HuH-7.5 (cell line): ENCODE measurements at regions not wholly inside any gene's neighbourhood (a gene's known extent, or its start where the extent isn't known, plus 50 kb on each side); places are given as distances from the start of the nearest gene placed in this dataset.

Experiments
- DNase-seq: peaks from one replicate; pipeline ENCODE4 v3.0.0; 2011; ENCODE audit warnings: low spot score

DNA sequence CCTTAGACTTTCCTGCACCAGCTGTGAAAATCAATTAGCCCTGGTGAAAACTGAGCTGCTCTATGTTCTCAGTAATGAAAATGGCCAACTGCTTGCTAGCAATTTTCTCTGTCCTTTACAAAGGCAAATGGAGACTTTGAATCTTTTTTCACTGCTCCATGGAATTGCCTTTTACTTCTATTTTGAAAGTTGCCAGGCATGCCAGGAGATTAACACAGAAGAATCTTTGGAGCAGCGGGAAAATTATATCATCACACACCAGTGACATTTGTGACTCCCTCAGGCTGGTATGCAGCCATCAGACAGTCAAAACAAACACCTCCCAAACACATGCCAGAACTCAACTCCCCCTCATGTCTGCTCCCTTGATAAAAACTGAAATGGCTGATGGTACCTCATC lies 872.0 kb upstream of the FLRT2 start:
- DNase-seq, result no peak

DNA sequence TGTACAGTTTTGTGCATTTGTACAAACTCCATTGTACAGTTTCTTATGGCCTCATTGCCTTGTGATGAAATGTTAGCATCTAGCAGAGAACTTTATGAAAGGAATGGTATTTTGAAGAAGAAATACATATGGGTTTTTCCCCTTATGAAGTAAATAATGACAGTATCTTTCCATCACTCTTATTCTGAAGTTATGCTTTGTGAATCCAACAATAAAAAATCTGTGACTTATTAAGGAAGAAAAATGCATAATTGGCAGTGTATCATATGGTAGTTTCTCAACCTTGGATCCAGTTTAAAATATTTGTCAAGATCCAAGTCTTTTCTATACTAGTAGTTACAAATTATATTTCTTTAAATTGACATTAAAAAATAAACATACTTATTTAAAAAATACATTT lies 859.1 kb upstream of the FLRT2 start:
- DNase-seq, result no peak

DNA sequence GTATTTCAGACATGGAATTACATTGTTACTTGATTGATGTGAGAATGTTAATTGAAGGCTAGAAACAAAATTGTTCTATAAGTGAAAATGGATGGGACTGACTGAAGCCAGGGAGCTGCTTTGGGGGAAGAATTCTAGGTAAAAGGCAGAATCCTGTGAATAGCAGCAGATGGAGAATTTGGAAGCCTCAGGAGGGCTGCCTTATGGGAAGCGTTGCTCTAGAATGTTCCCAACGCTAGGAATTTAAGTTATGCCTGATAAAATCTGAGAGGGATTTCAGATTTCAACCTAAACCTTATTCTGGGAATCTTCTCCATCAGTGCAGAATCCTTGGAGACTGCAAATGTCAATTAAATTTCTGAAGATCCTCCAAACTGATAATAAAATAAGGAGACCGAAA lies 858.2 kb upstream of the FLRT2 start:
- no peak for DNase-seq

DNA sequence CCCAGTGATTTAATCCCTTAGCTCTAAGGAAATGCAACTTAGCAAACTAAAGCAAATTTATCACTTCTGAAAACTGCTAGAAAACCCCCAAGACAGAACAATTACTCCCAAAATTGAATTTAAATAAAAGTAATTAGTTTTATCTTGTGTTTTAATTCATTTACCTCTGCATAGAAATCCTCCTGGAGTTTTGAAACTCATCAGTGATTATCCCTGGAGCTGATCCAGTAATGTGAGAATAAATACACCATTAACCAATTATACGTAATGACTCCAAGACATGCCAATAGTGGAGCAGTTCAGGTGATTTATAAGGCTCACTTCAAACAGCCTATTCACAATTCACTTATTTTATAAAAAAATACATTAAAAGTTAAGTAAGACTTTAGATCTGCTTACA lies 855.3 kb upstream of the FLRT2 start:
- no peak for DNase-seq

DNA sequence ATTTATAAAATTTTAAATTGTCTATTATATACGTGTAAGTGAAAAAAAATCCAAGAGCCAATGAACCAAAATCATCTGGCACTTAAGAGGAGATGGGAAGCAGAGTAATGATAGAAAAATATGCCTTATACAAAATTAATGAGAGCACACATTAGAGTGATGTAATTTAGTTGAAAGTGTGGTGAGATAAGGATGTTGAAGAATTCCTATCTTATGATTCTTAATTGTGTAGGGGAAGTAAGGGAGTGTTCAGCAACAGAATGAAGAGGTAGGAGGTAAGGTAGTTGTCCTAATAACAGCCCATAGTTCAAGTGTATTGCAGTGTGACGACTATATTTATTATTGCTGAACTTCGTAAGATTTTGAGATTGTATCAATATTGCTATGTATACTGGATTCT lies 843.4 kb upstream of the FLRT2 start:
- DNase-seq, result no peak

DNA sequence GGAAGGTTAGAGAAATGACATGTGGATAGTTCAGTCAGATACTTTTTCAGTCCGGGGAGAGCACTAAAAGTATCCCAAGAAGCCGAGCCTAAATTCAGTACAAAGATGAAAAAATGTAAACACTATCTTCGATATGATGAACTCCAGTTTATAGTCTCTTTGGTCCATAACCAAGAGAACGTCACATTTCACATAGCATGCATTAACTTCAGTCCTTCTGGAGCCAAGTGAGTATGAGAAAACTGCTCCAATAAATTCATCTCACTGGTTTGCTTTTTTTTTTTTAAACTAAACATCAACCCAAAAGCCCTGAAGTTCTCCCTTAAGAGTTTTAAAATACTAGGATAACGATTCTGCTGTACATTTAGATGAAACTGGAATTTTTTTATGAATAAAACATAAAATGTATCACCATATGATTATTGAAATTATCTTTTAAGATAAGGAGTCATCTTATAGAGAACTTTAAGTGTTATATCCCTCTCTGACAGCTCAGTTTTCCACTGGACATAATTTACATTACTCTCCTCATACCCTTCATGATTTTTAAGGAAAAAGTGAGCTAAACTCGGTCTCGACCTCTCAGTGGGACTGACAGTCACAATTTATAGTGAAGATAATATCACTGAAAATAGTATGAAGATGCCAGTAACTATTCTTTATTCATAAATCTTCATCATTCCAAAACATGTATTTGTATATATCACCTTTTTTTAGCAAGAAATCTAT lies 841.5 kb upstream of the FLRT2 start:
- DNase-seq, result no peak

DNA sequence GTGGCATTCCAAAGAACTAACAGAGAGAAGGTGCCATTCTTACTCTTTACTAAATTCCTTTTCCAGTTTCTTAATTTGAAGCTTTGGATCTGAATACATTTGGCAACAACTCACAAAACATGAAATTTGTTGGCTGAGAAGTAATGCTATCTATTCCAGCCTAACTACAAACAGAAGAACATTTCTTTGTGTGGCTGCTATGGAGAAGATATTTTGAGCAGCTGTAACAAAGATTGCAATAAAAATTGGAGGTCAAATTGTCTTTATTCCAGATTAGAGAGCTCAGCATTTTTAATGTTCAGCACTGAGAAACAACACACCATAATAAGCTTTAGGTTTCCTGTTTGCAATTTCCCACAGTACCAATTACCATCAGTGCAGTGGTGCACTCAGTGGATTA lies 835.8 kb upstream of the FLRT2 start:
- DNase-seq, result no peak

DNA sequence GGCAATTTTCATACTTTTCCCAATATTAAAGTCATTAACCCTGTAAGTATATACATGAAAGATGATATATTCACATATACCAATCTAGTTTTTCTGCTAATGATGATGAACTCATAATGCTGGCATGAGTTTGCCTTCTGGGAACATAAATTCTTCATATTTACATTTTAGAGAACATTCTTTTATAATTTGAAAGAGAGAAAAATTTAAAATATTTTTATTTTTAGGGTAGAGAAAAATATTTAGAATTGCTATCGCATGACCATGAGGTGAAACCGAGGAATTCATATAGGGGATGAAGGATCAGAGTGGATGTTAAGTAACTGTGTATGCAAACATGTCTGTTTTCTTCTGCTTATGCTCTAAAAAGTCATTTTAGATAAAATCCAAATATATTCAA lies 825.3 kb upstream of the FLRT2 start:
- DNase-seq, result no peak

DNA sequence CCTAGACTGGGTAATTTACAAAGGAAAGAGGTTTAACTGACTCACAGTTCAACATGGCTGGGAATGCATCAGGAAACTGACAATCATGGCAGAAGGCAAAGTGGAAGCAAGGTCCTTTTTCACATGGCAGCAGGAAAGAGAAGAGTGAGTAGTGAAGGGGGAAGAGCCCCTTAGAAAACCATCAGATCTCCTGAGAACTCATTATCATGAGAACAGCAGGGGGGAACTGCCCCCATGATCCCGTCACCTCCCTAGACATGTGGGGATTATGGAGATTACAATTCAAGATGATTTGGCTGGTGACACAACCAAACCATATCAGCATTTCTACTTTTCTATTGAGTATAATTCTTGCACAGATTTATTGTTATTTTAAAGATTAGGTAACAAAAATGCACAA lies 822.1 kb upstream of the FLRT2 start:
- DNase-seq, result no peak

DNA sequence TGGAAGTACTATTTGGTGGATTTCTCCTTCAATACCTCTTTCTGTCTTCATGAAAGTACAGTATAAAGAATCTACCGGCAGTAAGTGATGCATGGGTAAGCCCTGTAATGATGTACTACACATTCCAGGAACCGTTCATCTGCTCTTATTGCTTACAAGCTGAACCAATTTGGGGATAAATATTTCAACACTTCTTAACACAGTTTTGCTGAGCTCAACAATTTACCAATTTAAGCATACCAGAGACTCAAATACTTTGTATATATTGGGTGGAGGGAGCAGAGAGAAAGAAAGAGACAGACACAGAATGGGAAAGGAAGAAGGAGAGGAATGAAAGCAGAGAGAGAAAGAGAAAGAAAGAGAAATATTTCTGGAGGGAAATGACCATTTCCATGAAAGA lies 821.1 kb upstream of the FLRT2 start:
- no peak for DNase-seq

DNA sequence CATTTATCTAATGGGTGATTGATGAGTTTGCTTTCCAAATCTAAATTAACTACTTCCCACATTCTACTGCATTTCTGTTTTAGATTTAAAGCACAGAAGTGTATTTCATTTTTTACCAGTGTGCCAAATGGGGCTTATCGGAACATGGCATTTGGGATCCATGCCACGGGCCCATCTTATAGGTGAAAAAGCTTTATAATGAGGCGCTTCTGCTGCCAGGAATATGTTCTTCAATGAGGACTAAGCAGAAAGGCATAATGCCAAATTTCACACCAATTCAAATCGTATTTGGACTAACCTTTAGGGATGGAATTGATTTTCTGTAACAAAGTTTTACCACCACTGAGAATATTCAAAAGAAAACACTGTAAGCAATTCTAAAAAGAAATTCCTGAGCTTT lies 803.5 kb upstream of the FLRT2 start:
- DNase-seq, result no peak

DNA sequence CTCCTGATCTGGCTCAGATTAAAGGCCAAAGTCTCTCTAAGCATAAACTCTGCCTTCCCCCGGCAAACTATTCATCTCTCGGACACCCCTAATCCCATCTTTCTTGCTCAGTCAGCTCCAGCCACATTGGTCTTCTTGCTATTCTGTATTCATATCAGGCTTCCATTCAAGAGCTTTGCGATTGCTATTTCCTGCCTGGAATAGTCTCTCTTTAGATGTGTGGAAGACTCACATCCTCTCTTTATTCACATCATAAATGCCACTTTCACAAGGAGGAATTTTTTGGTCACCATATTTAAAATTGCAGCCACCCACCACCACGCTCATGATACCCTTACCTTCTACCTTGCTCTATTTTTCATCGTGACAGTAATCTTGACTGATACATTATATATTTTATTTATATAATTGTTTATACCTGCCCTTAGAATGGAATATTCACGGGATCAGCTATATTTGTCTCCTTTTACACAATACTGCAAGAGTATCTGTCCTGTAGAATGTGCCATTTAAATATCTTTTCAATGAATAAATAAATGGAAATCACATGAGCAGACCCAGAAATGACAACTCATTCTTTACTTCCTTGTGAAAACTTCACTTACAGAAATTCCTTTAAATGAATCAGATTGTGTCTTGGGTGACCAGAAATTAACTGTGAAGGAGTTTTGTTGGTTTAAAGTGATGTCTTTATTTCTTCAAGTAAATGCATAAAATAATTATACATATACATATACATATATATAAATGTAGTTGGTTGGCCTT lies 780.6 kb upstream of the FLRT2 start:
- no peak for DNase-seq

DNA sequence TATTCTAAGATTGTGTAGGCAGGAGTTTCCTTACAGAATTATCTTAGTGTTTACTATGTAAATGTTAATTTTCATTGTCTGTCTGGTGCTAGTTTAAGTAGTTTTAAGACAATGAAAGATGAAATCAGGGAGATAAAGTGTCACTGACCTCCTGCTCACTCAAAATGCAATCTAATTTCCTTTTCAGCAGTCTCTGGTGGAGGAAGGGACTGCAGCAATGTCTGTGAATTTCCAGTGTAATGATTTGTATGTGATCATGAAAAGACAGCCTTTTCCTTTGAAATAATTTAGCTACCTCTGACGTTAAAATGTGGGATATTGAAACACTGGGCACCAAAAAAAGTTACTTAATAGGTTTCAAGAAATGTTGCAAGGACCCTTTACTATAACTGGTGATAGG lies 779.7 kb upstream of the FLRT2 start:
- no peak for DNase-seq

DNA sequence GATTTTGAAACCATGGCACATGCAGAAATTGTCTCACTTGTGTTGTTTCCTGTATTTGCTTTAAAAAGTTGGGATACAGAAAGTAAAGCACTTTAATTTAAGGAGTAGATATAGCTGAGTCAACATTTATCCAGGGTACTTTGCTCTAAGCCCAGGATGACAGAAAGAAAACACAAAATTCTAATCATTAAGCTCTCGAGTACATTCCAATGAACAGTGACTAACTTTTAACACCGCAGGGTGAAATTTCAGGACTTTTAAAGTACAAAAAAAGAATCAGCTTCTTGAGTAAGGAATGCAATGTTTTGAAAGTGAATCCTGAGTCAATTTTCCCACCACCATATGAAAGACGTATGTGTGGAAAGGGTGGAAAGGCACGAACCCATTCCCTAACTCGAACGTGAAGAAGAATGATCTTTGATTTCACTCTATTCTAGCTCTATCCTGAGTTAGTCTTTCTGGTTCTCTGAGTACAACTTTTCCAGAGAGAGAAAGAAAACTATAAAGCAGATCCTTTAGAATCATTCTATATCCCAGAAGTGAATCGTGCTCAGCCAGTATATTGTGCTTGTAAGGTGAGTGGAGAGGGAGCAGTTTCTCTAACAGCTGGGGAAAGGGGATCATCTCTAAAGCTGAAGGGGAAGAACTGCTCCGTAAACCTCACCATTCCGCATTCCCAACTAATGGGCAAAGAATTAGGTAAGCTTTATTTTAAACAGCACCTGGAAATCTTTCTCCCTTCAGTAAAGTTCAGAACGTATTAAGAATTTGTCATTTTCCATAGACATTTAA lies 779.0 kb upstream of the FLRT2 start:
- DNase-seq, result no peak

DNA sequence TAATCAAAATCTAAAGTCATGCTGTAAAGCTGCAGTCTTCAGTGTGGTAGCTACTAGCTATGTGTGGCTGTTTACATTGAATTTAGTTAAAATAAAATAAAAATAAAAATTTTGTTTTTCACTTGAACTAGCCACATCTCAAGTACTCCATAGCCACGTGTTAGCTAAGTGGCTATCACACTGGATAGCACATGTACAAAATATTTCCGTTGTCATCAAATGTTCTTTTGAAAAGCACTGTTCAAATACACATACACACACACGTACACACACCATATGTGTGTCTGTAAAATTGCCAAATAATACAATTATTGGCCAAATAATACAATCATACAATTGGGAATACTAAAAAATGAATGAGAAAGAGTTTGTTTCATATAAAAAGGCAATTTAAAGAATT lies 778.2 kb upstream of the FLRT2 start:
- DNase-seq, result no peak

DNA sequence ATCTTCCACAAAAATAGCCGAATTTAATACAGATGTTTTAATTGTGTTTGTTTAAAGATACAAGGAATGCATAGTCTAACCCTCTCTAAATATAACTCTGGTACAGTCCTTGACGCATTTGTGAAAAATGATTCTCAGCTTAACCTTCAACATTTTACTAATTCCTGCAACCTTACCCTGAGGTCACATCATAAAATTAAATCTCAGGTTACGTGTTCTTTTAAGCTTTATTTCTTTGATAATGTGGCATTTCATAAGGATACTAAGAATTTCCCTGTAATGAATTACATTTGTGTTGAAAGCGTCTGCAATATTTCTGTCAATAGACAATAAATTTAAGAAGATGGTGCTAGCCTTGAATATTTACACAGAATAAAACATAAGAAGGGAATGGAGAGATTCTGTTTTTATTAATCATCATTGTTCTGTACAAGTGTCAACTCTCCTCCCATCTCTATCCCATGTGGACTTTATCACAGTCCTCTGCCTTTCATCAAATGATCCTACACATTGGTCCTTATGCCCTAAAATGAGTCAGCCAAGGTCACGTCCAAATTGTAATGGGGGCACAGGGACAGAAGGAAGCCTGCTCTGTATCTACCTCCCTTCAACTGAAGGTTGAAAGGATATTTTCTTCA lies 769.3 kb upstream of the FLRT2 start:
- DNase-seq, result no peak

DNA sequence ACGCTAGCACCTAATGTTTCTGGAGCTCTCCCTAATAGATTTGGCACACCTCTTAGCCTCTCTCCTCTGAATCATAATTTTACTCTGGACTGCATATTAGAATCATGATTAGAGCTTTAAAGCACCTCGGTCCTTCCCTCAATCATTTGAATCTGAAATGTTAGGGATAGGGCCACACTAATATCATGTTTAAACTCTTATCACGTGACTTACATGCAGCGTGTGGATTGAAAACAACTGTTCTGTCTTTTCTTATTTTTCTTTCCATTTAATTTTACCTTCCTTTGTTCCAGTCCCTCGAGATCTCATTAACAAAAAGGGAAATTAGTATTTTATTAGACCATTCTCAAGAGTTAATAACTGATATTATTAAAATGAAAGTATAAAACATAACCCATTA lies 762.5 kb upstream of the FLRT2 start:
- DNase-seq, result no peak

DNA sequence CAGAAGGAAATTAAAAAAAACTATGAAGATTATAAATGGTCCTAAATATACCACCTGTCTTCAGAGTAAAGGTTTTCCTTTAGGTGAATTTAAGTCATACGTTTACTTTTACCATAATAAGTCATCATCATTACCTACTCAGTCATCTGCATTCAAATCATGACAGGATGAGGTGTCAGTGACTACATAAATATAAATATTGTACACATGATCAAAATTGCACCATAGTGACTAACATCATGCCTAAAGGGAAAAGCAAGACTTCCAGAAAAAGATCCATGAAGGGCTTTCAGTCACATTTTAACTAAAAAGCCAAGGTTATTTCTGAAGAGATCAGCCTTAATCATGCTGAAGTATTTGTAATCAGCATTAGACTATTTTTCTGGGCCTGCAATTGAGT lies 759.9 kb upstream of the FLRT2 start:
- no peak for DNase-seq

DNA sequence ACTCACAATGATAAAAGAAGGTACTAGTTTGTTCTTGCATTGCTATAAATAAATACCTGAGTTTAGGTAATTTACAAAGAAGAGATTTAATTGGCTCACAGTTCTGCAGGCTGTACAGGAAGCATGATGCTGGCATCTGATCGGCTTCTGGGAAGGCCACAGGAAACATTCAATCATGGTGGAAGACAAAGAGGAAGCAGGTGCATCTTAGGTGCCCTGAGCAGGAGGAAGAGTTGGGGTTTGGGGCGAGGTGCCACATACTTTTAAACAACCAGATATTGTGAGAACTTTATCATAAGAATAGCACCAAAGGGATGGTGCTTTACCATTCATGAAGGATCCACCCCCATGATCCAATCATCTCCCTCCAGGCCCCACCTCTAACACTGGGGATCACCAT lies 752.6 kb upstream of the FLRT2 start:
- DNase-seq, result no peak

DNA sequence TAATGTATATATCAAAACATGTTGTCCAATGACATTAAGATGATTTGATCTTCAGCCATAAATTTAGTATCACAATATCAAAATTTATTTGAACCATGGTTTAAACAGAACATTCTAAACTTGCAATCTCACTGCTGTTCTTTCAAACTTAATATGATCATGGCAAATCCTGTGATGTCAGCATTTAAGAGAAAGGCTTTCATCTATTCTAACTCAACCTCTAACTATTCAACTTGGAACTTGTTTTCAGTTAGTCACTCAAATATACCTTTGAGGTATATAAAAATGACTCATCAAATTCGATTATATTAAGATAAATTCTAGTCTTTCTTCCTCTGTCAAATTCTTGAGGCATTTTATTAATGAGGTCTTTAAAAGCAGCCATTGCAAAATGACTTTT lies 747.0 kb upstream of the FLRT2 start:
- DNase-seq, result no peak

DNA sequence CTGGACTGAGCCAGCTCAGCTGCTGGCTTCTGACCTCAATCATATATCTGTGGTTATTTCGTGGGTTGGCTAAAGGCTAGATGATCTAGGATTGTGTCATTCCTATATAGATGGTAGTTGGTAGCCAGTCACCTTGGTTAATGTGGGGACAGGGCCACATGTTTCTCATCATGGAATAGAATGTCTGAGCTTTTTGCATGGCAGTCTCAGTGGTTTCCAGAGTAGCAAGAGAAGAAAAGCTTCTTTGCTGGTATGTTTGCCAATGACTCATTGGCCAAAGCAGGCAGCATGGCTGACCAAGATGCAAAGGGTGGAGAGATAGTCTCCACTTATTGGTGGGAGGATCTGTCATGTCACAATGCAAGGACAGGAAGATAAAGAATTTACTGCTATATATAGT lies 746.4 kb upstream of the FLRT2 start:
- no peak for DNase-seq

DNA sequence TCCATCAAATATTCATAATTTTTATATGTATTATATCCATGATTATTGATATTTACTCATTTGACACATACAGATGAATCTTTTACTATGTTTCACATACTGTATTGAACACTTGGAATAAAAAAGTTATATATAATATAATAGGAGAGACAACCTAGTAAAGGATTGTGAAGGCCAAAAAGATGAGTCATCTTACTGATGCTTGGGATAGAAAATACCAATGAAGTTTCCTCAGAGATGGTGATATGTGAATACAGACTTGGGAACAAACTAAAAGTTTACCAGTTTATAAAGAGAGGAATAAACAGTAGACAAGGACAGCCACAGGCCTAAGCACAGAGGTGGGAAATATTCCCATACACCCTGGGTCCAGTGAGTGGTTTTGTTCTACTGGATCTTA lies 743.9 kb upstream of the FLRT2 start:
- no peak for DNase-seq

DNA sequence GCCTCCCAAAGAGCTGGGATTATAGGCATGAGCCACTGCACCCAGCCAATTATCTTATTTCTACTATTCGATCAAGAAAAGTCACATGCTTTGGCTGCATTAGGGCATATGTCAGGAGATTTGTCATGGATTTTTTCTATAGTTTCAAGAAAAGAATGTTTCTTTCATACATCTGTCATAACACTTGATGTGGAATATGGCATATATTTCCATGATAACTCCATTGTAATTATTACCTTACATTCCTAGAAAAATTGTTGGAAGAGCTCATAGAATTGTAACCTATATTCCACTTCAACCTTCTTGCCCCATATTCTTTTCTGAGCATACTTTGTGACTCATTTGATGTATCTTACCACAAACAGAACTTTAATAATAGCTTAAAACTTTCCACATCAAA lies 740.9 kb upstream of the FLRT2 start:
- DNase-seq, result no peak
